ENCODE measurements at regions not wholly inside any gene's neighbourhood (a gene's known extent, or its start where the extent isn't known, plus 50 kb on each side); places are given as distances from the start of the nearest gene placed in this dataset.

- H2AFZ ChIP-seq (ENCODE audit: control insufficient read depth, low read length), result no peak overlapping the region
- DNase-seq (ENCODE audit: low read depth, low spot score) (no peak), FAIRE-seq (no peak)
- no peak overlapping the region for H3K4me2 ChIP-seq (ENCODE audit: control insufficient read depth, extremely low read depth, insufficient read depth, low read depth, low read length)
- H3K9ac ChIP-seq (ENCODE audit: control insufficient read depth, extremely low read depth, insufficient read depth, low read length), result no peak overlapping the region
- no peaks in the 10 kb centered on the region for H3K79me2 ChIP-seq (ENCODE audit: control insufficient read depth, insufficient read depth, low read length)
- no peak overlapping the region for H3K4me3 ChIP-seq (ENCODE audit: control insufficient read depth in 2 of 3, extremely low read depth in 1 of 3, insufficient read depth in 2 of 3, low read depth in 1 of 3, low read length in 3 of 3)
- H3K4me1 ChIP-seq (ENCODE audit: control insufficient read depth, extremely low read depth, insufficient read depth, low read length), result peaks cover 48% of the 10 kb centered on the region
- TF ChIP-seq EZH2 (IDR thresholded peaks at IDR 0.05; ENCODE audit: low read length) (no peak), CTCF (optimal IDR thresholded peaks at IDR 0.05 in 1 of 3, IDR thresholded peaks at IDR 0.05 in 1 of 3, conservative IDR thresholded peaks at IDR 0.05 in 1 of 3; ENCODE audit: extremely low read depth in 1 of 3, insufficient read depth in 2 of 3, low read length in 3 of 3) (no peak)
- H3K27ac ChIP-seq (ENCODE audit: control insufficient read depth, insufficient read depth, low read length), result no peak overlapping the region
- dilution Hi-C loops (cut with MboI; ENCODE audit: extremely low pct_ligation_motif_present, low sequenced_read_pairs), result no loop called here
- H3K36me3 ChIP-seq (ENCODE audit: control insufficient read depth in 2 of 2, extremely low read depth in 1 of 2, insufficient read depth in 2 of 2, low read length in 2 of 2), result no peaks in the 10 kb centered on the region
- no peaks in the 10 kb centered on the region for H3K27me3 ChIP-seq (ENCODE audit: control insufficient read depth, extremely low read depth, insufficient read depth, low read length)
- no peaks in the 10 kb centered on the region for H3K9me1 ChIP-seq (ENCODE audit: control insufficient read depth, extremely low read depth, insufficient read depth, low read length)
- H4K20me1 ChIP-seq (ENCODE audit: control insufficient read depth, extremely low read depth, insufficient read depth, low read length), result no peaks in the 10 kb centered on the region
- H3K9me3 ChIP-seq (ENCODE audit: control insufficient read depth, low read depth, low read length), result no peaks in the 10 kb centered on the region
These were observed 58.7 kb upstream of the CD93 start for GRCh38 chr20:23144856-23145255.

GRCh38 chr20:23143986-23144690 is 58.0 kb upstream of the CD93 start:
- DNase-seq (ENCODE audit: low read depth, low spot score) (no peak), FAIRE-seq (no peak)
- H2AFZ ChIP-seq (ENCODE audit: control insufficient read depth, low read length), result no peak overlapping the region
- H4K20me1 ChIP-seq (ENCODE audit: control insufficient read depth, extremely low read depth, insufficient read depth, low read length), result no peaks in the 10 kb centered on the region
- no peaks in the 10 kb centered on the region for H3K36me3 ChIP-seq (ENCODE audit: control insufficient read depth in 2 of 2, extremely low read depth in 1 of 2, insufficient read depth in 2 of 2, low read length in 2 of 2)
- H3K9me1 ChIP-seq (ENCODE audit: control insufficient read depth, extremely low read depth, insufficient read depth, low read length), result no peaks in the 10 kb centered on the region
- peaks cover 54% of the 10 kb centered on the region for H3K4me1 ChIP-seq (ENCODE audit: control insufficient read depth, extremely low read depth, insufficient read depth, low read length)
- no peak overlapping the region for H3K27ac ChIP-seq (ENCODE audit: control insufficient read depth, insufficient read depth, low read length)
- H3K79me2 ChIP-seq (ENCODE audit: control insufficient read depth, insufficient read depth, low read length), result no peaks in the 10 kb centered on the region
- dilution Hi-C loops (cut with MboI; ENCODE audit: extremely low pct_ligation_motif_present, low sequenced_read_pairs), result no loop called here
- no peak overlapping the region for H3K4me3 ChIP-seq (ENCODE audit: control insufficient read depth in 2 of 3, extremely low read depth in 1 of 3, insufficient read depth in 2 of 3, low read depth in 1 of 3, low read length in 3 of 3)
- TF ChIP-seq EZH2 (IDR thresholded peaks at IDR 0.05; ENCODE audit: low read length) (no peak), CTCF (optimal IDR thresholded peaks at IDR 0.05 in 1 of 3, IDR thresholded peaks at IDR 0.05 in 1 of 3, conservative IDR thresholded peaks at IDR 0.05 in 1 of 3; ENCODE audit: extremely low read depth in 1 of 3, insufficient read depth in 2 of 3, low read length in 3 of 3) (no peak)
- H3K9ac ChIP-seq (ENCODE audit: control insufficient read depth, extremely low read depth, insufficient read depth, low read length), result no peak overlapping the region
- no peaks in the 10 kb centered on the region for H3K9me3 ChIP-seq (ENCODE audit: control insufficient read depth, low read depth, low read length)
- no peaks in the 10 kb centered on the region for H3K27me3 ChIP-seq (ENCODE audit: control insufficient read depth, extremely low read depth, insufficient read depth, low read length)
- H3K4me2 ChIP-seq (ENCODE audit: control insufficient read depth, extremely low read depth, insufficient read depth, low read depth, low read length), result no peak overlapping the region

Measured in keratinocyte (primary cell).